Upper lobe of left lung (tissue), 6 donors: ENCODE measurements at regions not wholly inside any gene's neighbourhood (a gene's known extent, or its start where the extent isn't known, plus 50 kb on each side); places are given as distances from the start of the nearest gene placed in this dataset.

Experiments
- ATAC-seq, 2 donors: fragments of 200-7000 bp; cut with Tn5 transposase; one replicate each; pipeline ENCODE4 v1.9.1; 2022; ENCODE audit warnings: mild to moderate bottlenecking in 2 of 2, moderate library complexity in 2 of 2; ENCODE audit not compliant: low FRiP score in 2 of 2
- DNase-seq, 2 donors: peaks; one replicate each; pipeline ENCODE4 v3.0.0-alpha.2; 2019 to 2020
- H3K27ac ChIP-seq, 4 donors: fragments of 200-600 bp; sonication (generic); one replicate each; pipeline ENCODE4 v1.5.1; 2016 to 2019
- H3K27me3 ChIP-seq, 4 donors: fragments of 200-600 bp; sonication (generic); one replicate each; pipeline ENCODE4 v1.5.1; 2017 to 2019
- H3K36me3 ChIP-seq, 4 donors: fragments of 200-600 bp; sonication (generic); one replicate each; pipeline ENCODE4 v1.5.1; 2016 to 2019
- H3K4me1 ChIP-seq, 4 donors: fragments of 200-600 bp; sonication (generic); one replicate each; pipeline ENCODE4 v1.5.1; 2018 to 2019
- H3K4me3 ChIP-seq, 4 donors: fragments of 200-600 bp; sonication (generic); one replicate each; pipeline ENCODE4 v1.5.1; 2017 to 2019; ENCODE audit warnings: mild to moderate bottlenecking in 2 of 4, moderate library complexity in 1 of 4
- H3K9me3 ChIP-seq, 4 donors: fragments of 200-600 bp; sonication (generic); one replicate each; pipeline ENCODE4 v1.5.1; 2018 to 2019
- EP300 ChIP-seq, 4 donors: sonication (generic); formaldehyde crosslinking; IDR thresholded peaks; one replicate each; pipeline ENCODE4 v1.5.1; 2017; ENCODE audit warnings: antibody characterized with exemption in 4 of 4, control low read depth in 2 of 4
- POLR2A ChIP-seq, 4 donors: fragments of 450-650 bp; IDR thresholded peaks; one replicate each; pipeline ENCODE4 v1.5.1; 2016 to 2017; ENCODE audit warnings: antibody characterized with exemption in 4 of 4, mild to moderate bottlenecking in 2 of 4
- POLR2AphosphoS5 ChIP-seq, 2 donors: sonication (generic); formaldehyde crosslinking; IDR thresholded peaks; one replicate each; pipeline ENCODE4 v1.5.1; 2017; ENCODE audit warnings: antibody characterized with exemption in 2 of 2
- WGBS, 2 donors: methylation state at CpG; one replicate each; pipeline ENCODE4 v1.1.5; 2017 to 2018; 5-methylcytosine and 5-hydroxymethylcytosine counted together
- TF ChIP-seq, protein P1 (sequence below), 6 experiments: fragments of 450-650 bp in 4 of 6; fragments of 200-600 bp in 2 of 6; sonication (generic) in 2 of 6; IDR thresholded peaks; one replicate each; pipeline ENCODE4 v1.5.1; 2016 to 2019; ENCODE audit warnings: antibody characterized with exemption in 6 of 6
- donor health status: DM: no; HTN: no; CAD: no; lungs with moderate emphysema.
- donor health status: DM: no; HTN: yes; CAD: no; lungs with severe emphysema.

DNA sequence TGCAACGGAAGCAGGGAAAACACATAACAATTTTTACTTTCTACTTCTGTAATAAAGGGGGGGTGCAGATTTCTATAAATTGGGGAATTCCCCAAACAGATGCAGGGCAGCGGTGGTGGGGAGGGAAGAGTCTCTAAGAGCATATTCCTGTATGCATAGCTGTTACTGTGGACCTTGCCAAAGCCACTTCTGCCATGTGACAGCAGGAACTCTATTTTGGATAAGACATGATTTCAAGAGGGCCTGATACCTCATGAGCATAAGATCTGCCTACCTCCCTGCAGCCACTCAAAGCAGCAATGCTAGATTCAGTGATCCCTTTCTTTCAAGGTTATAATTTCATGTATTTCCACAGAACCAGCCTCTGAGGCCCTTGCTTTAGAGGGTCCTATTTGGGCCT, 86.2 kb upstream of the CNKSR3 start:
- no peaks in the 10 kb centered on the region for H3K27me3 ChIP-seq
- H3K4me1 ChIP-seq, result no peaks in the 10 kb centered on the region
- WGBS, 2 donors, result 80 to 87% methylated on average over 2 of the region's 2 CpGs
- no peaks in the 10 kb centered on the region for H3K9me3 ChIP-seq
- no peak for TF ChIP-seq EP300 (IDR thresholded peaks at IDR 0.05)
- TF ChIP-seq POLR2A (IDR thresholded peaks at IDR 0.05), result no peak
- no peak for TF ChIP-seq POLR2AphosphoS5 (IDR thresholded peaks at IDR 0.05)
- TF ChIP-seq, protein P1, sequence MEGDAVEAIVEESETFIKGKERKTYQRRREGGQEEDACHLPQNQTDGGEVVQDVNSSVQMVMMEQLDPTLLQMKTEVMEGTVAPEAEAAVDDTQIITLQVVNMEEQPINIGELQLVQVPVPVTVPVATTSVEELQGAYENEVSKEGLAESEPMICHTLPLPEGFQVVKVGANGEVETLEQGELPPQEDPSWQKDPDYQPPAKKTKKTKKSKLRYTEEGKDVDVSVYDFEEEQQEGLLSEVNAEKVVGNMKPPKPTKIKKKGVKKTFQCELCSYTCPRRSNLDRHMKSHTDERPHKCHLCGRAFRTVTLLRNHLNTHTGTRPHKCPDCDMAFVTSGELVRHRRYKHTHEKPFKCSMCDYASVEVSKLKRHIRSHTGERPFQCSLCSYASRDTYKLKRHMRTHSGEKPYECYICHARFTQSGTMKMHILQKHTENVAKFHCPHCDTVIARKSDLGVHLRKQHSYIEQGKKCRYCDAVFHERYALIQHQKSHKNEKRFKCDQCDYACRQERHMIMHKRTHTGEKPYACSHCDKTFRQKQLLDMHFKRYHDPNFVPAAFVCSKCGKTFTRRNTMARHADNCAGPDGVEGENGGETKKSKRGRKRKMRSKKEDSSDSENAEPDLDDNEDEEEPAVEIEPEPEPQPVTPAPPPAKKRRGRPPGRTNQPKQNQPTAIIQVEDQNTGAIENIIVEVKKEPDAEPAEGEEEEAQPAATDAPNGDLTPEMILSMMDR (IDR thresholded peaks at IDR 0.05), result no peak
- DNase-seq (no peak), ATAC-seq (no peak)
- H3K4me3 ChIP-seq, result no peak overlapping the region
- no peaks in the 10 kb centered on the region for H3K36me3 ChIP-seq
- H3K27ac ChIP-seq, result no peak overlapping the region

DNA sequence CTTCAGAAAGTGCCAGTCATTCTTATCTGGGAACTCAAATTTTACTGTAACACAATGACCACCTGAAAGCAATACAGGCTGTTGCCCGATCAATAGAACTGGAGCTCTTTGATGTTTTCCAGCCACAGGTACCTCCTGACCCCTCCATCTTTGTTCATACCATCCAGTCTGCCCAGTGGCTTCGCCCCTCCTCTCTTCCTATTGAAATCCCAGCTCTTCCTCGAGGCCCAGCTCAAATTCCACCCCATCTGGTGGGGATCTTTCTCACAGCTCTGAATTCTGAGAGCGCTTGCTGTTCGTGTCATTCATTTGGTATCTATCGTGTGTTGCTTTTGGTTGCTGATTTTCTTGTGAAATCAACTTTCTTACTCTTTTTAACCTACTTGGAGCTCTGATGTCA, 87.9 kb upstream of the CNKSR3 start:
- Histone ChIP-seq H3K9me3 (no peaks in the 10 kb centered on the region), H3K36me3 (no peaks in the 10 kb centered on the region), H3K27ac (no peak overlapping the region), H3K4me1 (no peaks in the 10 kb centered on the region), H3K27me3 (no peaks in the 10 kb centered on the region), H3K4me3 (no peak overlapping the region)
- 92% methylated on average over 6 of the region's 6 CpGs for WGBS, 2 donors
- DNase-seq (no peak), ATAC-seq (no peak)
- TF ChIP-seq POLR2AphosphoS5 (IDR thresholded peaks at IDR 0.05), result no peak
- TF ChIP-seq EP300 (IDR thresholded peaks at IDR 0.05), result no peak
- no peak for TF ChIP-seq POLR2A (IDR thresholded peaks at IDR 0.05)
- TF ChIP-seq, protein P1 (IDR thresholded peaks at IDR 0.05), result no peak

DNA sequence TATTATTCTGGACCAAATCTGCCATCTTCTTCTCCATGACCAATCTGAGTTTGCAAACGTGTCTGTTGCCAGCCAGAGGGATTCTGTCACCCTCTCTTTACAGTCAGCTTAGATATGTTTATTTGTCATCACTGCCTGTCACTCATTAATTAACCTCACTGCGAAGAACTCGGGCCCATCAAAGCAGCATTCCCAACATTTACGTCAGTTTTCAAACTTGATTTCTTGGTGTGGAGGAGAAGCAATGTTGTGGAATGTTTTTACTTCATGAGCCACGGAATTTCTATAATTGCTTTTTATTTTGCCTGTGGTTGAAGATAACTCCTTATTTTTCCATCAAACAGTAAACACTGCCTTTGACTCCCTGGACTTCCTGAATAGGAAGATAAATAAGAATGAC, 91.8 kb upstream of the CNKSR3 start:
- H3K4me1 ChIP-seq, result peaks cover 0 to 5% (median 0%) of the 10 kb centered on the region in 4 donors
- WGBS, 2 donors, result 58 to 72% methylated on average over 5 of the region's 5 CpGs
- no peak for ATAC-seq
- no peak overlapping the region for H3K4me3 ChIP-seq
- H3K36me3 ChIP-seq, result no peaks in the 10 kb centered on the region
- H3K27ac ChIP-seq, result no peak overlapping the region
- no peaks in the 10 kb centered on the region for H3K27me3 ChIP-seq
- TF ChIP-seq EP300 (IDR thresholded peaks at IDR 0.05) (no peak), POLR2AphosphoS5 (IDR thresholded peaks at IDR 0.05) (no peak), POLR2A (IDR thresholded peaks at IDR 0.05) (no peak)
- TF ChIP-seq, protein P1 (IDR thresholded peaks at IDR 0.05), result no peak
- H3K9me3 ChIP-seq, result no peaks in the 10 kb centered on the region
- DNase-seq, result no peak

DNA sequence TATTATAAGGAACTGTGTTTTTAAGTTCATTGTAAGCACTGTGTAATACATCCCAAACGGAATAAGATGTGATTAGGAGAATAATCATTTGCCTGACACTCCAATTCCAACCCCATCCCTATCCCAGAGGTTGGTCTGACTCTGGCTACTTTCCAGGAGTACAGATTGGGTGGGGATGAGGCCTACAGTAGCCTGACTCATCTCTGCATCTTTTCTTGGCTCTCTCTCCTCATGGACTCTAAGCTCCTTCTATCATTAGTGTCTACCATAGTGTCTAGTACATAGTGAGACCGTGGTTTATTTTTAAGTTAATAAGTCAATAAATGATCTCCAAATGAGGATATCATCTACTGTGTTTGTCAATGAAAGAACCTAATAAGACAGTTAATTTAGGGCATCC, 92.2 kb upstream of the CNKSR3 start:
- WGBS, 2 donors, result 68 to 80% methylated on average over 2 of the region's 2 CpGs
- no peaks in the 10 kb centered on the region for H3K9me3 ChIP-seq
- no peak overlapping the region for H3K27ac ChIP-seq
- TF ChIP-seq, protein P1 (IDR thresholded peaks at IDR 0.05), result no peak
- no peak for TF ChIP-seq POLR2AphosphoS5 (IDR thresholded peaks at IDR 0.05)
- no peak for TF ChIP-seq EP300 (IDR thresholded peaks at IDR 0.05)
- no peak for TF ChIP-seq POLR2A (IDR thresholded peaks at IDR 0.05)
- H3K4me3 ChIP-seq, result no peak overlapping the region
- ATAC-seq, result no peak
- H3K36me3 ChIP-seq, result no peaks in the 10 kb centered on the region
- no peaks in the 10 kb centered on the region for H3K27me3 ChIP-seq
- no peak for DNase-seq
- peaks cover 0 to 5% (median 0%) of the 10 kb centered on the region in 4 donors for H3K4me1 ChIP-seq

DNA sequence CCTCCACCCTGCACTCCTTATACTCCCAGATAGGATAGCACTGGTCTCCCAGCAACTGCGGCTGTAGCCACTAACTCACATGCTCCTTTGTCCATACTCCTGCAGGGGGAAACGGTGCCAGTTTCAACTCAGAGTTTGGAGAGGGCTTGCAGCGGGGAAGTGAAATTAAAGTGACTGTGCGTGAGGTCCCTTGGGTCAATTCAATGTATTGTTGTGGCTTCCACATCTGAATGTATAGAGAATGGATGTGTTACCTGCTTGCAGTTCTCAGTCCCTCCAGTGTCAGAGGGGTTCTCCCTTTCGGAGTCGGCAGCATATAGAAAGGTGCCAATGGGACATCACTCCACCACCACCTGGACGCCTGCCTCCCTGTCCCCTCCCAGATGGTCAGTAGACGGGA, 93.6 kb upstream of the CNKSR3 start:
- TF ChIP-seq POLR2AphosphoS5 (IDR thresholded peaks at IDR 0.05), result no peak
- TF ChIP-seq POLR2A (IDR thresholded peaks at IDR 0.05), result no peak
- TF ChIP-seq, protein P1 (IDR thresholded peaks at IDR 0.05), result no peak
- TF ChIP-seq EP300 (IDR thresholded peaks at IDR 0.05), result no peak
- Histone ChIP-seq H3K27ac (no peak overlapping the region), H3K4me3 (no peak overlapping the region), H3K36me3 (no peaks in the 10 kb centered on the region), H3K4me1 (peaks cover 0 to 5% (median 0%) of the 10 kb centered on the region in 4 donors), H3K27me3 (no peaks in the 10 kb centered on the region), H3K9me3 (no peaks in the 10 kb centered on the region)
- DNase-seq, result no peak
- WGBS, 2 donors, result 82% methylated on average over 8 of the region's 8 CpGs
- ATAC-seq, result no peak
